SK-N-MC (cell line): ENCODE measurements at regions not wholly inside any gene's neighbourhood (a gene's known extent, or its start where the extent isn't known, plus 50 kb on each side); places are given as distances from the start of the nearest gene placed in this dataset.

Experiments
- EZH2 ChIP-seq: fragments of 200-600 bp; sonication (generic); IDR thresholded peaks from one replicate; pipeline ENCODE4 v1.6.1; 2017; ENCODE audit warnings: antibody characterized with exemption
- POLR2AphosphoS5 ChIP-seq: IDR thresholded peaks from 2 replicates; pipeline ENCODE4 v1.6.1; 2012; ENCODE audit warnings: mild to moderate bottlenecking, low read depth, low read length, borderline replicate concordance

- TF ChIP-seq EZH2, result no peak
- TF ChIP-seq POLR2AphosphoS5, result no peak
Observed at GRCh38 chr14:44339862-44340261, 167.2 kb downstream of the FSCB start.
